ENCODE measurements at regions not wholly inside any gene's neighbourhood (a gene's known extent, or its start where the extent isn't known, plus 50 kb on each side); places are given as distances from the start of the nearest gene placed in this dataset.

DNA sequence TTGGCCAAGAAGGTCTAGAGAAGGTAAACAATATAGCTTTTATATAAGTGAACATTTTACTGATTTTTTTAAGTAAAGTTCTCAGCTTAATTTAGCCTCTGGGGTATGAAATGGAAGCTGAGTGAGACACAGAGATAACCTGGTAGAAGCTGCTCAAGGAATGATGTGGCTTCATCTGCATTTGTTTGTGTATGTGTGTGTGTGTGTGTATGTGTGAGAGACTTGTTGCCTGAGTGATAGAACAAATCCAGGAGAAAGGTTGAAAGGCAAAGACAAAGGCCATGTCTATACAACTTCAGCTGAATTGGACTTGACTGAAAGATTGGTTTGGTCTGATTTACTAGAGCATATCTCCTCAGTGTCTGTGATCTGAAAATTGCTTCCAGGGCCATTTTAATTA lies 63.6 kb downstream of the PCDH7 start:
- CTCF ChIA-PET = interaction anchor here (1.0 kb wide), 1 partner anchor 68 kb away, joined by 3 read pairs; no protein-coding TSS in a partner anchor
- Mint-ChIP-seq H3K4me1 (ENCODE audit: low read depth) (no peaks in the 10 kb centered on the region), H3K36me3 (ENCODE audit: low read depth) (no peaks in the 10 kb centered on the region), H3K27me3 (ENCODE audit: low read depth) (no peaks in the 10 kb centered on the region), H3K4me3 (no peak overlapping the region), H3K27ac (no peak overlapping the region), H3K9me3 (no peaks in the 10 kb centered on the region)
- intact Hi-C loops (cut with micrococcal nuclease) = no loop called here
- DNase-seq = no peak

DNA sequence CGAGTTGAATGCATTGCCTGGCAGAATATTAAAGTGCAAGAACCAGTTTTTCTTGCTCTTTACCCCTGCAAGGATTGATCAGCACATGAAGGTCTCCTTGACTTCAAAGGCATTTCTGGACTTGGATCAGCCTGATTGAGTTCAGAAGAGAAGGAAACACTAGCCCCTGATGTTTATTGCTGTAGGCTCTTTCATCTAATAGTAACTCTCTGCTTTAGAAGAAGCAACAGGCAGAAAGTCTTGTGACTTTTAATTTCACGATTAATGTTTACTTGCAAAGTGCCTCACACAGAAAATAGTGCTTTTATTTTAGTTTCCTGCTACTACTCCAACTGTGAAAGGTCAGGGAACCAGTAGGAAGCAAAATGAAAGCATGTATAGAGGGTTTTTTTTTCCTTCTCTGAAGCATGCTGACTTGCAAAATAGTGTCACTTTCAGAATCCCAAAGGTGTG lies 69.1 kb downstream of the PCDH7 start:
- Mint-ChIP-seq H3K27ac (no peak overlapping the region), H3K36me3 (ENCODE audit: low read depth) (no peaks in the 10 kb centered on the region), H3K4me3 (no peak overlapping the region), H3K27me3 (ENCODE audit: low read depth) (no peaks in the 10 kb centered on the region), H3K4me1 (ENCODE audit: low read depth) (no peaks in the 10 kb centered on the region), H3K9me3 (peaks cover 1% of the 10 kb centered on the region)
- DNase-seq = no peak
- CTCF ChIA-PET = no interaction called here
- intact Hi-C loops (cut with micrococcal nuclease) = no loop called here

DNA sequence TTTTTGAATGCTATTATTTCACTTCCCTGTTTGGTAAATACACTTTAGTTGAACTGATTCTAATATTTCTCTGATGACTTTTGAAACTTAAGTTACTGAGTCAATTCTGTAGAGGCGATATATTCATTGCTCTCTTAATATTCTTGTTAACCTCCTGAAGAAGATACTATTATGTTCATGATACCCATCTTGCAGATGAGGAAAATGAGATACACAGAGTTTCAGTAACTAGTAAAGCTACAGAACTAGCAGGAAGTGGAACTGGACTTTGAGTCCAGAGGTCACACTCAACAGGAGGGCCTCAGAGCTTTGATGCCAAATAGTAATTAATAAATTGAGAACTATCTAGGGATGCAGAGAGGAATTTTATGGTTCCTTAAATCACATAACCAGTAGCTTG lies 70.0 kb downstream of the PCDH7 start:
- no peak overlapping the region for H3K27ac Mint-ChIP-seq
- H3K4me3 Mint-ChIP-seq = no peak overlapping the region
- no peaks in the 10 kb centered on the region for H3K36me3 Mint-ChIP-seq (ENCODE audit: low read depth)
- H3K27me3 Mint-ChIP-seq (ENCODE audit: low read depth) = no peaks in the 10 kb centered on the region
- CTCF ChIA-PET = no interaction called here
- intact Hi-C loops (cut with micrococcal nuclease) = no loop called here
- peaks cover 1% of the 10 kb centered on the region for H3K9me3 Mint-ChIP-seq
- no peak for DNase-seq
- H3K4me1 Mint-ChIP-seq (ENCODE audit: low read depth) = no peaks in the 10 kb centered on the region

GRCh38 chr4:30790998-30791397 lies 70.8 kb downstream of the PCDH7 start:
- Mint-ChIP-seq H3K36me3 (ENCODE audit: low read depth) (no peaks in the 10 kb centered on the region), H3K27me3 (ENCODE audit: low read depth) (no peaks in the 10 kb centered on the region), H3K4me1 (ENCODE audit: low read depth) (no peaks in the 10 kb centered on the region), H3K4me3 (no peak overlapping the region), H3K9me3 (peaks cover 1% of the 10 kb centered on the region), H3K27ac (no peak overlapping the region)
- CTCF ChIA-PET = no interaction called here
- intact Hi-C loops (cut with micrococcal nuclease) = no loop called here
- no peak for DNase-seq

- intact Hi-C loops (cut with micrococcal nuclease) = no loop called here
These were observed 72.4 kb downstream of the PCDH7 start for GRCh38 chr4:30792601-30793000.

DNA sequence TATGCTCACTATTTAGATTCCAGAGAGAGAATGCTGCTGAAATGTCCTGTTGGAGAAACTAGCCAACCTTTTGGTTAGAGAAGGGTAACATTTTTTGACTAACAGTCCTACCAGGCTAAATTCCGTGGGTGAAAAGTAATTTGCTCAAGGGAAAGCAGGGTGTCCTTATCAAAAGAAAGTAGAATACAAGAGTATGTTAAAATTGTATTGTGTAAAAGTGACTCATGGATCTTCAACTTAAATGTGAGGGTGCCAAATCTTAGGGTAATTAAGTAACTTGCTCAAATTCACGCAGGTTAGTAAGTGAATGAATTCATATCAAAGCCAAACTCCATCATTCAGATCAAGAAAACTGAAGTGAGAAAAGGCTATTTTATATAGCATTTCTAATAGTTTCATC lies 81.7 kb downstream of the PCDH7 start:
- intact Hi-C loops (cut with micrococcal nuclease) = no loop called here
- CTCF ChIA-PET = no interaction called here
- no peak for DNase-seq
- Mint-ChIP-seq H3K9me3 (peaks cover 16% of the 10 kb centered on the region), H3K4me1 (ENCODE audit: low read depth) (no peaks in the 10 kb centered on the region), H3K4me3 (no peak overlapping the region), H3K27ac (no peak overlapping the region), H3K27me3 (ENCODE audit: low read depth) (no peaks in the 10 kb centered on the region), H3K36me3 (ENCODE audit: low read depth) (no peaks in the 10 kb centered on the region)

More at GRCh38 chr4:30792601-30793000, 72.4 kb downstream of the PCDH7 start:
- no peak for DNase-seq
- Mint-ChIP-seq H3K27me3 (ENCODE audit: low read depth) (no peaks in the 10 kb centered on the region), H3K36me3 (ENCODE audit: low read depth) (no peaks in the 10 kb centered on the region), H3K4me1 (ENCODE audit: low read depth) (no peaks in the 10 kb centered on the region), H3K4me3 (no peak overlapping the region), H3K27ac (no peak overlapping the region), H3K9me3 (peaks cover 1% of the 10 kb centered on the region)
- CTCF ChIA-PET = no interaction called here

- no peak for DNase-seq
- H3K4me1 Mint-ChIP-seq (ENCODE audit: low read depth) = no peaks in the 10 kb centered on the region
- H3K27me3 Mint-ChIP-seq (ENCODE audit: low read depth) = no peaks in the 10 kb centered on the region
- CTCF ChIA-PET = interaction anchor here (1.0 kb wide), 1 partner anchor 15 kb away, joined by 3 read pairs; no protein-coding TSS in a partner anchor
- no peak overlapping the region for H3K4me3 Mint-ChIP-seq
- H3K36me3 Mint-ChIP-seq (ENCODE audit: low read depth) = no peaks in the 10 kb centered on the region
- H3K27ac Mint-ChIP-seq = no peak overlapping the region
- intact Hi-C loops (cut with micrococcal nuclease) = no loop called here
- H3K9me3 Mint-ChIP-seq = peaks cover 17% of the 10 kb centered on the region
These were observed 82.6 kb downstream of the PCDH7 start for GRCh38 chr4:30802622-30803323.

DNA sequence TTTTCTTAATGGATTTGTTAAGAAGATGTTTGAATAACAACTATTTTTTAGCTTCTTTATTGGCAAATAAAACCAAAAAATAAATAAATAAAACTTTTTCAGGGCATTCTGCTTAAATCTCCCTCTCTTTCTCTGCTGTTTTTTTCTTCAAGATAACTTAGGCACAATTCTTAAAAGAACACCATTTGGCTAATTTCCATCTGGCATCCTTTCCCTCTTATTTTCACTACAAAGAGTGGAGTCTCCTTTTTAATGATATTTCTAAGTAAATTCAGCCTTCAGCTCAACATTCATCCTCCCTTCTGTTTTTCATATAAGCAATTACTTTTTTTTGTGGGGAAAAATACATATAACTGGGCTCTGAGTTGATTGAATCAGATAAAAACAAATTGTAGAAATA lies 88.1 kb downstream of the PCDH7 start:
- CTCF ChIA-PET = no interaction called here
- H3K27ac Mint-ChIP-seq = no peak overlapping the region
- no peaks in the 10 kb centered on the region for H3K27me3 Mint-ChIP-seq (ENCODE audit: low read depth)
- no peak for DNase-seq
- H3K36me3 Mint-ChIP-seq (ENCODE audit: low read depth) = no peaks in the 10 kb centered on the region
- H3K4me3 Mint-ChIP-seq = no peak overlapping the region
- H3K4me1 Mint-ChIP-seq (ENCODE audit: low read depth) = no peaks in the 10 kb centered on the region
- intact Hi-C loops (cut with micrococcal nuclease) = no loop called here
- H3K9me3 Mint-ChIP-seq = peaks cover 11% of the 10 kb centered on the region

GRCh38 chr4:30811296-30811695 lies 91.1 kb downstream of the PCDH7 start:
- H3K27me3 Mint-ChIP-seq (ENCODE audit: low read depth) = no peaks in the 10 kb centered on the region
- no peaks in the 10 kb centered on the region for H3K4me1 Mint-ChIP-seq (ENCODE audit: low read depth)
- no peak for DNase-seq
- no peak overlapping the region for H3K4me3 Mint-ChIP-seq
- peaks cover 4% of the 10 kb centered on the region for H3K9me3 Mint-ChIP-seq
- intact Hi-C loops (cut with micrococcal nuclease) = no loop called here
- H3K36me3 Mint-ChIP-seq (ENCODE audit: low read depth) = no peaks in the 10 kb centered on the region
- H3K27ac Mint-ChIP-seq = no peak overlapping the region
- CTCF ChIA-PET = no interaction called here

GRCh38 chr4:30815685-30816084 lies 95.5 kb downstream of the PCDH7 start:
- no peaks in the 10 kb centered on the region for H3K36me3 Mint-ChIP-seq (ENCODE audit: low read depth)

GRCh38 chr4:30817447-30817846 lies 97.3 kb downstream of the PCDH7 start:
- no peak for DNase-seq
- Mint-ChIP-seq H3K4me3 (no peak overlapping the region), H3K9me3 (peaks cover 1% of the 10 kb centered on the region), H3K36me3 (ENCODE audit: low read depth) (no peaks in the 10 kb centered on the region), H3K27me3 (ENCODE audit: low read depth) (no peaks in the 10 kb centered on the region), H3K27ac (no peak overlapping the region), H3K4me1 (ENCODE audit: low read depth) (no peaks in the 10 kb centered on the region)
- intact Hi-C loops (cut with micrococcal nuclease) = no loop called here
- CTCF ChIA-PET = interaction anchor here (1.2 kb wide), 1 partner anchor 15 kb away, joined by 3 read pairs; no protein-coding TSS in a partner anchor

More at GRCh38 chr4:30815685-30816084, 95.5 kb downstream of the PCDH7 start:
- no peak overlapping the region for H3K27ac Mint-ChIP-seq
- no peaks in the 10 kb centered on the region for H3K27me3 Mint-ChIP-seq (ENCODE audit: low read depth)
- CTCF ChIA-PET = no interaction called here
- peaks cover 1% of the 10 kb centered on the region for H3K9me3 Mint-ChIP-seq
- intact Hi-C loops (cut with micrococcal nuclease) = no loop called here
- H3K4me1 Mint-ChIP-seq (ENCODE audit: low read depth) = no peaks in the 10 kb centered on the region
- no peak for DNase-seq
- H3K4me3 Mint-ChIP-seq = no peak overlapping the region

DNA sequence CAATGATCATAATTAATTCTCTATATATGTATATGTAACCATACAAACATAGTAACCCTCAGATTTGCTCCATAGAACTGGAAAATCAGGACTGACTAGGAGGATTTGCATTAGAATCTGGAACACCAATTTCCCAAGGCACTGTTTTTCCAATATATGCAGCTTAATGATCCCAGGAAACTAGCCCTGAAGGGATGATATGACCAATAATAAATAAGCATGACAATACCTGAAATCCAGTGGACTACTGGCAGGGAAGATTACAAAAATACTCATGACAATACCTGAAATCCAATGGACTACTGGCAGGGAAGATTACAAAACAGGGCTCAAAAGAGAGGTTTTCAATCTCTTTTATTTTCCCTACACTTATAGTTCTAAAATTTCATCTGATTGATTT lies 98.4 kb downstream of the PCDH7 start:
- Mint-ChIP-seq H3K4me3 (no peak overlapping the region), H3K4me1 (ENCODE audit: low read depth) (no peaks in the 10 kb centered on the region), H3K27me3 (ENCODE audit: low read depth) (no peaks in the 10 kb centered on the region), H3K9me3 (peaks cover 1% of the 10 kb centered on the region), H3K27ac (no peak overlapping the region), H3K36me3 (ENCODE audit: low read depth) (no peaks in the 10 kb centered on the region)
- CTCF ChIA-PET = interaction anchor here (1.2 kb wide), 1 partner anchor 16 kb away, joined by 3 read pairs; no protein-coding TSS in a partner anchor
- no peak for DNase-seq
- intact Hi-C loops (cut with micrococcal nuclease) = no loop called here

GRCh38 chr4:30821275-30821674 lies 101.1 kb downstream of the PCDH7 start:
- Mint-ChIP-seq H3K9me3 (no peaks in the 10 kb centered on the region), H3K4me1 (ENCODE audit: low read depth) (no peaks in the 10 kb centered on the region), H3K36me3 (ENCODE audit: low read depth) (no peaks in the 10 kb centered on the region), H3K4me3 (no peak overlapping the region), H3K27ac (no peak overlapping the region), H3K27me3 (ENCODE audit: low read depth) (no peaks in the 10 kb centered on the region)
- no peak for DNase-seq
- CTCF ChIA-PET = interaction anchor here (0.6 kb wide), 1 partner anchor 184 kb away, joined by 3 read pairs; no protein-coding TSS in a partner anchor
- intact Hi-C loops (cut with micrococcal nuclease) = no loop called here
